GM21737 (cell line): ENCODE measurements at regions not wholly inside any gene's neighbourhood (a gene's known extent, or its start where the extent isn't known, plus 50 kb on each side); places are given as distances from the start of the nearest gene placed in this dataset.

Source experiments
- ATAC-seq: cut with Tn5 transposase; IDR thresholded peaks from one replicate; pipeline ENCODE4 v1.9.1; 2021; ENCODE audit warnings: mild to moderate bottlenecking, moderate library complexity; ENCODE audit not compliant: unreplicated experiment

DNA sequence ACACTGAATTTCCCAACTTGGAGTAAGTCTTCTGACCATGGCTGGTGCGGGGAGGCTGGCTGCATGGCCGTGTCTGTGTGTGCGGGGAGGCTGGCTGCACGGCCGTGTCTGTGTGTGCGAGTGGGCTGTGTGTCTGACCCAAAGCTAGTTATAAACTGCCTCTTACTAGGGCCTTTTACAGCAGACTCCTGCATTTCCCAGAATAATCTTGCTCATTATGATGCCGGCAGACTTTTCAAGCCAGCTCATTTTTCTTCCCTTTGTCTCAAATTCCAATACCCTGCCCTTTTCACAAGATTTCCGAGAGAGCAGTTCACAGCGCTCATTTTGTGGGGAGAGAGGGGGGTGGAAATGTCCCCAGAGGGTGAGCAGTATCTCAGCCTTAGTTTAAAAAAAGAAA lies 470.7 kb upstream of the BRINP1 start:
- no peak for ATAC-seq

DNA sequence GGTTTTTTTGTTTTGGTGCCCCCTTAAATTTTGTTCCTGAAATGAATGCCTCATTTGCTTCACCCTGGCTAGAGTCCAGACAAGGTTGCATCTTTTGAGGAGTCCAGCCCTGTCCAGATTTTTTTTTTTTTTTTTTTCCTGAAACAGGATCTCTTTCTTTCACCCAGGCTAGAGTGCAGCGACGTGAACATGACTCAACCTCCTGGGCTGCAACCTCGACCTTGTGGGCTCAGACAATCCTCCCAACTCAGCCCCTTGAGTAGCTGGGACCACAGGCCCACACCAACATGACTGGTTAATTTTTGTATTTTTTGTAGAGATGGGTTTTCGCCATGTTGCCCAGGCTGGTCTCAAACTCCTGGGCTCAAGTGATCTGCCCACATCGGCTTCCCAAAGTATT lies 469.0 kb upstream of the BRINP1 start:
- ATAC-seq: no peak

DNA sequence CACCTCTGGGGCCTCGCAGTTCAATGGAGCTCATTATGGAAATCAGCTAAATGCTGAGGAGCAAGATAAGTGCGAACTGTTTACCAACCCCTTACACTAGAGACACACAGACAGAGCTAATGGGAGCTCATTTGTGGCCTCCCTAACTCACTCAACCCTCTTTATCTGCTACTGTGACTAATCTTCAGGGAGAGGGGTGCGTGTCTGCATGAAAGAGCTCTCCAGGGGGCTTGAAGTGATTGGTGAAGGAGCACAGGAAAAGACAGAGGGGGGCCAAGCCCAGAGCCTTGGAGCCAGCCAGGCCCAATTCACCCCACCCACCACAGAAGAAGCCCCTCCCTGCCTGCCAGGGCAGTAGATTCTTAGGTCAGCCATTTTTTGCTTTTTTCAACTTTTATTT lies 466.8 kb upstream of the BRINP1 start:
- ATAC-seq: no peak

DNA sequence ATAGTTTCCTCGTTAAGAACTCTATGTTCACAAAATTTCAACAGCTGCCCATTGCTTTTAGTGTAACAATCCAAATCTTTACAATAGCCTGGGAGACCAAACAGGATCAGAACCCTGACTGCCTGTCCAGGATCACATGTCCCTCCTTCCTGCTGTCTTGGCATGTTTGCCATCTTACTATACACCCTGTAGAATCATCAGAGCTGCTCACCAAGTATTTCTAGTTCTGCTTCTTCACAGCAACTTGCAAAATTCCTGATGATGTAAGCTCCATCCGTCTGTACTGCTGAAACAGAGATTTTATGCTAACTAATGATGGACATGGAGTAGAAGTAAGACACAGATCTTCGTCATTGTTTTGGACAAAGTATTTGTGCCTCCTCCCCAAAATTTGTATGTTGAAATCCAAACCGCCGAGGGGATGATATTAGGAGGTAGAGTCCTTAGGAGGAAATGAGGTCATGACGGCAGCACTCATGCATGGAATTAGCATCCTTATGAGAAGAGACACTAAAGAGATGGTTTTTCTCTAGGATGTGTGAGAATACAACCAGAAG lies 464.9 kb upstream of the BRINP1 start:
- no peak for ATAC-seq

DNA sequence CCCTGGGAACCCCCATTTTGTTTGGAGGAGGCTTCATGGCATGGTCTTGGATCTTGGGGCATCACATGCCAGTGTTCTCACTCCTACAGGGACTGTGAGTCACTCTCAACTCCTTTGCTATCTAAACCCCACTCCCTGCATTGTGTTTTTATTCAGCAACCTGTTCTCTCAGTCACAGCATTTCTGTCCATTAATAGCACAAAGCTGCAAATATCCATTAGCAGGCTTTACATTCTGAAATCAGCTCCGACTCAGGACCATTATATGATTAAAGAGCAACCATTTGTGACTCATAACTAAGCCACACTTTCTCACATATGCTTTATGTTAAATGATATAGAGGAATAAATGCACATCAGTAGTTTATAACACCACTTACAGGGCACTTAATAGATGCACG lies 462.1 kb upstream of the BRINP1 start:
- no peak for ATAC-seq

DNA sequence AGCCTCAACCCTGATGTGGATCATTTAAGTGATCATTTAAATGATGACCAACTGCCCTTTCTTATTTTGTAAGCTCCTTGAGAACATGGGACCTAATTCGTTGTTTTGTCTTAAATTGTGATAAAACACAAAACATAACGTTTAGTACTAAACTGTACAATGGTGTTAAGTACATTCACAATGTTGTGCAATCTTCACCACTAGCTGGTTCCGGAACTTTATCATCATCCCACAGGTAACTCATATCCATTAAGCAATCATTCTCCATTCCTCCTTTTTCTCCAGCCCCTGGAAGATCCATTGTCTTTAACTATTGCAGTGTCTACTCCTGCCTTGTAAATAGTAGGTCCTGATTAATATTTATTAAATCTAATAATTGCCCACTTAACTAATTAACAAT lies 460.5 kb upstream of the BRINP1 start:
- ATAC-seq: no peak

DNA sequence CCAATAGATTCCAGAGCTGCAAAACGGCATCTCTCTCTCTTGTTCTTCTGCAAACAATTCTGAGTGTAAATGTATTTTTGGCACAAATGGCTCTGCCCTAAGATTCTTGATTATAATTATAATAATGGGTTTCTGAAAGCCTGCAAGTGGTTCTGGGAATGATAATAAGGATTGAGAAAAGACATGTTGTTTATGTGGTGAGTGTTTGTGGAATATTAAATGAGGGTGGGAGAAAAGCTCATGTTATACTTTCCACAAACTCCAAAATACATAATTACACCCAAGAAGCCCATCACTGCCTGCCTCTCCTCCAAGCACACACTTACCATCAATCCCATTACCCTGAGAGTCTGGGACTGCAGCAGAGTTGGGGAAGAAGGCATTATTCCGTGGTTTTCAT lies 460.0 kb upstream of the BRINP1 start:
- no peak for ATAC-seq

DNA sequence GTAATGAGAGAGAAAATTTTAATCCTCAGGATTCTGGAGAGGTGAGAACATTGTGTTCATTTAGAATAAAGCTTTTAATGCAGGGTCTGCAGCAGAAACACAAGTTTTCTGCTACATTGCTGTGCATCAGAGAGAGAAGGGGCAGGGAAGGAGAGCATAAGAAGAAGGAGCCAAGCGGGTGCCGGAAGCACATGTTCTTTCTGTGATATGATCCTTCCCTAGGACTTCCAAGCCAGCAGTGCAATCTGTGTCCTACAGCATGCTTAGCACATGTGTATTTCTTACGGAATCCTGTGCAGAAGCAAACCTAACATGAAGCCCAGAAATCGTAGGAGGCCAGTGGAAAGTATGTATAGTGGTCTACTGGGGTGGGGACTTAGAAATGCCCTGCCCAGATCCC lies 458.3 kb upstream of the BRINP1 start:
- no peak for ATAC-seq

DNA sequence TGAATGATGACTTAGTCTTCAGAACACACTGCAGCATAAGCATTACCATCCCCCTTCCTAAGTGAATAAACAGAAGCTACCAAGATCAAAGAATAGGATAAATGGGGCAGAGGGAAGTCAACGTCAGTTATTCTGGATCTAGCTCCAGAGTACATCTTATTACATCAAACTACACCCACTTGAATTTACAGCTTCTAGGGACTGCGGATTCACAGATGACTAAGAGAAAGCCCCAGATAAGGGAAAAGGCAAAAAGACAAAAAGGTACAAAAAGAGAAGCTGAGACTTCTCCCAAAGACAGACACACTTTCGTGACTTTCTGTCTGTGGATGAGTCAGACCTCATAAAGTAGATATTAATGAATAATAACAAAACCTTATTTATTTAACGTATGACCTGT lies 457.9 kb upstream of the BRINP1 start:
- no peak for ATAC-seq

DNA sequence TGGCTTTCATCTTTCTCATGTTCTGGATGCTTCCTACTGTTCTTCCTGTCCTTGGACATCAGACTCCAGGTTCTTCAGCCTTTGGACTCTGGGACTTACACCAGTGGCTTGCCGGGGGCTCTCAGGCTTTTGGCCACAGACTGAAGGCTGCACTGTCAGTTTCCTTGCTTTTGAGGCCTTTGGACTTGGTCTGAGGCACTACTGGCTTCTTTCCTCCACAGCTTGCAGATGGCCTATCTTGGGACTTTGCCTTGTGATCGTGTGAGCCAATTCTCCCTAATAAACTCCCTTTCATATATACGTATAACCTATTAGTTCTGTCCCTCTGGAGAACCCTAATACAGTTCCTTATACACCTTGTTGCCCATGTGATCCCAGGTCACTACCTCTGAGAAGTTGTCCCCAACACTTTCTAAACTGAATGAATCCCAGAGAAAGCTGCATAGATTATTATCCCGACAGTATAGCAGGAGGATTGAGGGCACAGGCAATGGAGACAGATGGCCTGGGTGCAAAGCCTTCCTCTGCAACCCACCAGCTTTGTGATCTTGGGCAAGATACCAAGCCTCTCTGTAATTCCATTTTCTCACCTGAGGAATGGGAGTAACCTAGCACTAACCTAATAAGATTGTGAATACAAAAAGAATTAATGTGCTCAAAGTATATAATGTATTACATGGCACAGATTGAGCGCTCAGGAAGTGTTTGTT lies 449.6 kb upstream of the BRINP1 start:
- no peak for ATAC-seq

DNA sequence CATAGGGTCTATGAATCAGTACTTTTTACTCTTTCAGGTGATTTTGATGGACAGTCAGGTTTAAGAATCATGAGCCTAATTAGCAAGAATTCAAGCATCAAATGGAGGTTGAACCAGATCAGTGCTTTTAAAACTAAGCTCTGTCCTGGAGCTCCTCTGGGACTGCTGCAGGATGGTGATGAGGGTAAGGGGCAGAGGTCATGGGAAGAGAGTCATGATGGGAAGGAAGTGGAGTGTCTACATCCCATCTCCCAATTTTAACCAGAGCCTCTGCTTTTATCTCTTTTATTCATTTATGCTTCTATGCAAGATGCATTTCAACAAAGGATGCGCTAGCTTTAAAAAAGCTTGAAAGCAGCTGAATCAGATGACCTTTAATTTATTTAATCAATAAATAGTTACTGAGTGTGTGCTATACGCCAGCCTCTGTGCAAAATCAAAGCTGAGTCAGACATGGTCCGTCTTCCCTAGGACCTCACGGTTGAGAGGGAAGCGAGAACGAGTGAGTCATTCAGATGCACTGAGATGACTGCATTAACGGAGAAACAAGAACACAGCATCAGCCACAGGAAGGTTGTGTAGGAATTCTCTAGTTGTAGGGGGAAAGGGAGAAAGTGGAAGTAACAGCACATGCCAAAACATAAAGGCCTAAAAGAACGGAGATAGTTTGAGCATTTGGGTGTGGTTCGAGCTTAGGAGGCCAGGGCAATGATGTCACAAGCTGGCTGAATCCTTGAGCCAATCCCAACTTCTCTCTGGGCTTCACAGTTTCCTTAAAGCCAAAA lies 441.6 kb upstream of the BRINP1 start:
- no peak for ATAC-seq

DNA sequence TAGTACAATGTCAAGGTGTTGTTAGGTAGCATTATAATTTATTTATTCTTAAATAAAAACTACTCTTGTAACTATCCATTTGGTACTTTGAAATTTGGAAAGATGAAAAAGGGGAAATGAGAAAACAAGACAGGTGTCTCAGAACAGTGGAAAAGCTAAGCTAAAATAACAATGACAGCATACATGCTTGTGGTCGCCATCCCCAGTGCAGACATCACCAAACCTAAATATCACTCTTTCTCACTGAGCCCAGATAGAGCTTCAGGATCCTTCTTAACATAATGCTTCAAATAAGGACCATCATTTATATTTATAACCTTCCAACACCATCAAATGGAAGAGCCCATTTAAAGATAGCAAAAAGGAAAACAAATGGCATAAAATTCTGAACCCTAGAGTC lies 434.4 kb upstream of the BRINP1 start:
- ATAC-seq: no peak

DNA sequence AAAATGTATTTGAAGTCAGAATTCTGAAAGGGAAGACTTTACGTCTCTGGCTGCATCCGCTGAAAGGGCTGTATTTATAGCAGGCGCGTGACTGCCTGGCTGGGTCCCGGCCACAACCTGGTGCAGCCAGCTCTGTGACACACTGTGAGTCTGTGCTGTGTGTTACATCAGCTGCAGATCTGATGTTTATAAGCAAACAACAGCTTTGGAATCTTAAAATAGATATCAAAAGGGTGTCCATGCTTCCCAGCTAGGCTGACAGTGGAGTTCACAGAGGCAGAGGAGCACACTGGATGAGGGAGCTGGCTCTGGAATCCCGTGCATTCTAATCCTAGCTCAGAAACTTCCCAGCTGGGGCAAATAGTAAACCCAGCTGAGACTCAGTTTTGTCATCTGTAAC lies 433.4 kb upstream of the BRINP1 start:
- no peak for ATAC-seq

DNA sequence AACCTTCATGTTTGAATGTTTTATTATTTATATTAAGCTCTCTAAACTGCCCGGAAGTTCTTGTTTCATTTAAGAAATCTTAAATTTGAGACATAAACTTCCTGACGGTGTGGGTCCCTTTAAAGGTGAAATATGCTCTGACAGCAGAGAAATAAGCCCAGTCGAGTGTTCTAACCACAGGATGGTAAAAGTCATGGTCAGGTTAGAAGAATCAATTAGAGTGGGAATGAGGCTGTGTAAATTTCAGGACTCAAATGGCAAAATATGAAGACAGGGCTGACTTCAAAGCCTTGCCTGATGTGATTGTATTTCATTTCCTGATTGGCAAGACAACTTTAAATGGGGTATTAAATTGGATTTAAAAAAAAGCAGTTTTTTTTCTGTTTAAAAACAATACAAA lies 432.9 kb upstream of the BRINP1 start:
- no peak for ATAC-seq

DNA sequence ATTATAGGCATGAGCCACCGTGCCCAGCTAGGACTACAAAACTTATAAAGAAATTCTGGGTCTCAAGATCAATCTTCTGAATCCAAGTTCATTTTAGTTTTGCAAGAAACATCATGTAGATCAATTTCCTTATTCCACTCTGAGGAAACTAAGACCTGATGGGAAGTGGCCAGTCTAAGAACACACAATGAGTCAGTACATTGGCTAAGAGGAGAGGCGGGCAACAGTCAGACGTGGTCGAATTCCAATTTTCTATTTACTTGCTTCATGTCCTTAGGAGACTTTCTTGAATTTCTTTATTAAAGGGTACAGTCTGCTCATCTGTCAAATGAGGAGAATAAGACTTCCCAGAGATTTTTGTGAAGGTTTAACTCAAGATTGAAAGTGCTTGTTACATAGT lies 432.1 kb upstream of the BRINP1 start:
- ATAC-seq: no peak

DNA sequence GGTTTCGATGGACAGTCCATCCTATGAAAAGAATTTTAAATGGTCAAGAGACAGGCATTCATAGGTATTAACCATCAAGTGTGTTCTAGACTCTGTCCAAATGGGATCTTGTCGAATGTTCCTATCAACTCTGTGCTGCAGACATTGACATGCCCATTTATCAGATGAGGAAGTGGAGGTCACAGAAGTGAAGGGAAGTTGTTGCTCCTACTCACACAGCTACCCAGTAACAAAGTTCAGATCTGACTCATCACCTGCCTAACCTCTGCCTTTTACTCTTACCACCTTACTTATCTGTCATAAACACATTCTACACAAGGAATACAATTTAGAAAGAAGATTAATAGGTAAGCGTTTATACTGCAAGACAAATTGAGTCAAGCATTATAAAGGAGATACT lies 426.2 kb upstream of the BRINP1 start:
- ATAC-seq: no peak

DNA sequence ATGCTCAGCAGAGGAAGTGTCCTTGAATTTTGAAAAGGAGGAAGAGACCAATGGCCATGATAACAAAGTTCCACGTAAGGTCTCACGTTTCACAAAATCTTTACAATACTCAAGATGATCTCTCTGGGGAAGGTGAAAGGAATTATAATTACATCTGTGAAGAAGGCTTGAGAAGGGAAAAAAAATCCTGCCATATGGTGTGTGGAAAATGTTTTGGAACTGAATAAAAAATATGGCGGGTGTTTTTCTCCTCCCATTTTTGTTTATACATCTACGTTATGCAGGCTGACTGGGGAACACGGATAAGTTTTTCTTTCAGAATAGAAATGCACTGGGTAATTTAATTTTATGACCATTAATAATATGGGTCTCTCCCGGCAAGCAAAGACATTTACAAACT lies 425.6 kb upstream of the BRINP1 start:
- no peak for ATAC-seq

DNA sequence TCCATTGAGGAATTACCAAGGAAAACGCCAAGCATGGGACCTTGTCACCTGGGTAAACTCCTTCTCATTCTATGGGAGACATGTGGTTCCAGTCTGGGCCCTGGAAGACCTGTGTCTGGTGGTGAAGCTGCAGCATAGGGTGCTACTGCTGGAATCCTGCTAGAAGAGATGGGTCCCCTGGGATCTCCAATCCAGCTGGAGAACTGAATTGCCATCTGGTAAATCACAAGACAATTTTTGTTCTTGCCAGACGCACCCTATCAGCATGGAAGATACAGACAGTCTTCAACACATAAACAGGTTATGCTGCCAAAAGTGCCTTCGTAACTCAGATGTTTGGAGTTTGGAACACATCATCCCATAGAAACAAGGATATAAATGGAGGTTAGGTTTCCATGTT lies 424.0 kb upstream of the BRINP1 start:
- no peak for ATAC-seq

DNA sequence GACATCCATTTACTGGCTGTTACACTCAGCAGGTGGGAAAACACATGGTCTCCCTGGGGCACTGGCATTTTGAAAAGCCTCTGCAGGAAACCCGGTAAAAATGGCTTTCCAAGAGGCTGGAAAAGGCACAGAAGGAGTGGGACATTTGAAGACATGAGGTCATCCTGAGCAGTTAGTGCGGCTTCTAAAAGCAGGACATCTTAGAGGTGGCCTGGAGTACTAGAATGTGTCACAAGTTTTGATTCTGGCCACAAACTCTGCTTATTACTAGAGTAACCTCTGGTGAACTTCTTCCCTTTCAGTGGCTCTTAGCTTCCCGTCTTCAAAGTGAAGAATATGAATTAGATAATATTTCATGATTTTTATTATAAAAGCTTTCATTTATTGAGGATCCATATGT lies 423.0 kb upstream of the BRINP1 start:
- no peak for ATAC-seq

DNA sequence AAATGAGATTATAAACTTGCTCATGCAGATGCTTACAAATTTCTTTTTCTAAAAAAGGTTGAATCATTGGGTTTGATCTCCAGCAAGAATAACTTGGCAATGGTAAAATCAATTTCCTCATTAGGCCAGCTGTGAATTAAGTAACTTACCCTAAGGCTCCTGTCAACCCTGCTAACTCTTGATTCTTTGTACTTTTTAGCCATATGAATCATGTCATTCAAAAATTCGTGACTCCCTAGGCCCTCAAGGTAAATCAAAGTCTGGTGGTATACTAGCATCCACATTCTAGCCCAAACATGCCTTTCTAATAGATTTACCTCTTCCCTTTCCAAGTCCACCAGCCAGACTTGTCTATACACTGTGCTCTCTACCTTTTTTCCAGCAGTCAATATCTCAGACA lies 420.8 kb upstream of the BRINP1 start:
- no peak for ATAC-seq

DNA sequence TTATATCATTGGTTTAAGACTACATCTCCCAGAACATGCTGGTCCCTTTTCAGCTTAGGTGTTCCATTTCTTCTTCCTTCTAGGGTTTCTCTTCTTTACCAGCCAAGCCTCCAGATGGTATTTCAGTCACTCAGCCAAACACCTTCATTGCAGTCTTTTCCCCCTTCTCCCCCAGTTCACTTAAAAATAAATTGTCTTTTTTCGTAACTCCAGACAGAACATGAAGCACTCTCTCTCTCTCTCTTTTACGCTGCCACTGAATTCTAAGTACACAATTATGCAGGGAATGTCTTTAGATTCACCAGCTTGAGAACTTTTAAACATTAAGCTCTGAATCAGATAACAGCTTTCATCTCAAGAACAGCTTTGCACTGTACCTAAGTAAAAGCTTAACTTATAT lies 419.7 kb upstream of the BRINP1 start:
- ATAC-seq: no peak

DNA sequence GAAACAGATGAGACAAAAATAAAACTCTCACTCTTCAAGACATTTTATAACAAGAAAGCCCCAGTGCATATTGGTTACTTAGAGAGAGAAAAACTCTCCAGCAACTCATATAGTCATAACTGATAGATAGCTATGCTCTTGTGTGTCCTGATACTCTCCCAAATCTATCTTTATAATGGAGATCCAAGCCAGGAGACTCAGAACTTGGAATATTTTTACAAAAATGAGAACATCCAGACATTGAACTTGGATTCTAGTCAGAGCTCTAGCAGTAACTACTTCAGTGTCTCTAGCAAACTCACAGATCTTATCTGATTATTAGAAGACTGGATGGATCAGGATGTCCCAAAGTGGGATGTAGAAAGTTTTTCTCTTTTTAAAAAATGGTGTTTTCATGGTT lies 412.7 kb upstream of the BRINP1 start:
- no peak for ATAC-seq
